H1 (cell line): ENCODE measurements at regions not wholly inside any gene's neighbourhood (a gene's known extent, or its start where the extent isn't known, plus 50 kb on each side); places are given as distances from the start of the nearest gene placed in this dataset.

Source experiments
- CEBPB ChIP-seq: IDR thresholded peaks from 2 replicates; pipeline ENCODE4 v1.6.1; 2012; ENCODE audit warnings: low read depth, low read length
- CHD1 ChIP-seq: IDR thresholded peaks from 2 replicates; pipeline ENCODE4 v1.6.1; 2012; ENCODE audit warnings: low read depth, low read length, improper control_type of control experiment
- RAD21 ChIP-seq, 2 experiments: IDR thresholded peaks in 1 of 2; conservative IDR thresholded peaks in 1 of 2; 2 replicates each; pipeline ENCODE4 v1.6.1; 2011; ENCODE audit warnings: low read depth in 2 of 2, low read length in 2 of 2, improper control_type of control experiment in 1 of 2, inconsistent platforms in 1 of 2, mild to moderate bottlenecking in 1 of 2, moderate library complexity in 1 of 2
- SAP30 ChIP-seq: fragments of 300-600 bp; sonication (generic); IDR thresholded peaks from 2 replicates; pipeline ENCODE4 v1.7.1; 2012; ENCODE audit warnings: low read length, moderate library complexity, mild to moderate bottlenecking, inconsistent platforms; ENCODE audit not compliant: insufficient read depth, insufficient replicate concordance
- SP1 ChIP-seq: IDR thresholded peaks from 2 replicates; pipeline ENCODE4 v1.6.1; 2011; ENCODE audit warnings: low read depth, low read length
- TEAD4 ChIP-seq: IDR thresholded peaks from 2 replicates; pipeline ENCODE4 v1.6.1; 2012; ENCODE audit warnings: low read depth, low read length, inconsistent platforms, mixed read lengths

- TF ChIP-seq SAP30 (no peak), CEBPB (no peak), RAD21 (IDR thresholded peaks at IDR 0.05 in 1 of 2, conservative IDR thresholded peaks at IDR 0.05 in 1 of 2; ENCODE audit: low read depth in 2 of 2, low read length in 2 of 2) (no peak), SP1 (no peak), TEAD4 (no peak), CHD1 (no peak)
Measured at GRCh38 chr9:18385696-18386490, 88.1 kb upstream of the ADAMTSL1 start (continued).
